ENCODE measurements at regions not wholly inside any gene's neighbourhood (a gene's known extent, or its start where the extent isn't known, plus 50 kb on each side); places are given as distances from the start of the nearest gene placed in this dataset.

- H3K27me3 ChIP-seq, result no peaks in the 10 kb centered on the region
- H3K36me3 ChIP-seq, result no peaks in the 10 kb centered on the region
- DNase-seq, result no peak
- no peaks in the 10 kb centered on the region for H3K9me3 ChIP-seq
- no peaks in the 10 kb centered on the region for H3K4me1 ChIP-seq
- TF ChIP-seq CTCF (IDR thresholded peaks at IDR 0.05; ENCODE audit: low read depth, low read length), result no peak
- no peak overlapping the region for H3K4me3 ChIP-seq (ENCODE audit: low read depth, low read length)
Measured at GRCh38 chr7:12504149-12504548, 66.4 kb upstream of the SCIN start.

- H3K27me3 ChIP-seq, result no peaks in the 10 kb centered on the region
- no peak for DNase-seq
- no peaks in the 10 kb centered on the region for H3K36me3 ChIP-seq
- TF ChIP-seq CTCF (IDR thresholded peaks at IDR 0.05; ENCODE audit: low read depth, low read length), result no peak
- no peak overlapping the region for H3K4me3 ChIP-seq (ENCODE audit: low read depth, low read length)
- H3K4me1 ChIP-seq, result no peaks in the 10 kb centered on the region
- no peaks in the 10 kb centered on the region for H3K9me3 ChIP-seq
Measured at GRCh38 chr7:12508005-12508404, 62.5 kb upstream of the SCIN start.

GRCh38 chr7:12508554-12508953 is 62.0 kb upstream of the SCIN start:
- Histone ChIP-seq H3K4me3 (ENCODE audit: low read depth, low read length) (no peak overlapping the region), H3K27me3 (no peaks in the 10 kb centered on the region), H3K36me3 (no peaks in the 10 kb centered on the region), H3K4me1 (no peaks in the 10 kb centered on the region), H3K9me3 (no peaks in the 10 kb centered on the region)
- DNase-seq, result no peak
- TF ChIP-seq CTCF (IDR thresholded peaks at IDR 0.05; ENCODE audit: low read depth, low read length), result no peak

- peaks cover 22% of the 10 kb centered on the region for H3K27me3 ChIP-seq
- DNase-seq, result no peak
- no peak overlapping the region for H3K4me3 ChIP-seq (ENCODE audit: low read depth, low read length)
- no peak for TF ChIP-seq CTCF (IDR thresholded peaks at IDR 0.05; ENCODE audit: low read depth, low read length)
- no peaks in the 10 kb centered on the region for H3K4me1 ChIP-seq
- no peaks in the 10 kb centered on the region for H3K36me3 ChIP-seq
- H3K9me3 ChIP-seq, result no peaks in the 10 kb centered on the region; the same call in 1 of the 2 replicates
Measured at GRCh38 chr7:12517451-12517850, 53.1 kb upstream of the SCIN start.

GRCh38 chr7:12518920-12519681 is 51.4 kb upstream of the SCIN start:
- Histone ChIP-seq H3K4me3 (ENCODE audit: low read depth, low read length) (no peak overlapping the region), H3K36me3 (no peaks in the 10 kb centered on the region), H3K27me3 (peaks cover 28% of the 10 kb centered on the region), H3K4me1 (no peaks in the 10 kb centered on the region), H3K9me3 (no peaks in the 10 kb centered on the region; the same call in 1 of the 2 replicates)
- peak; percentile 44 for DNase-seq
- TF ChIP-seq CTCF (IDR thresholded peaks at IDR 0.05; ENCODE audit: low read depth, low read length), result peak; percentile 83

- no peak overlapping the region for H3K4me3 ChIP-seq (ENCODE audit: low read depth, low read length)
- H3K36me3 ChIP-seq, result no peaks in the 10 kb centered on the region
Measured at GRCh38 chr7:12519682-12520009, 50.9 kb upstream of the SCIN start.

More at GRCh38 chr7:12519682-12520009, 50.9 kb upstream of the SCIN start:
- no peak for DNase-seq
- no peaks in the 10 kb centered on the region; the same call in 1 of the 2 replicates for H3K9me3 ChIP-seq
- no peak for TF ChIP-seq CTCF (IDR thresholded peaks at IDR 0.05; ENCODE audit: low read depth, low read length)
- peaks cover 28% of the 10 kb centered on the region for H3K27me3 ChIP-seq
- H3K4me1 ChIP-seq, result no peaks in the 10 kb centered on the region
